ENCODE measurements at regions not wholly inside any gene's neighbourhood (a gene's known extent, or its start where the extent isn't known, plus 50 kb on each side); places are given as distances from the start of the nearest gene placed in this dataset.

DNA sequence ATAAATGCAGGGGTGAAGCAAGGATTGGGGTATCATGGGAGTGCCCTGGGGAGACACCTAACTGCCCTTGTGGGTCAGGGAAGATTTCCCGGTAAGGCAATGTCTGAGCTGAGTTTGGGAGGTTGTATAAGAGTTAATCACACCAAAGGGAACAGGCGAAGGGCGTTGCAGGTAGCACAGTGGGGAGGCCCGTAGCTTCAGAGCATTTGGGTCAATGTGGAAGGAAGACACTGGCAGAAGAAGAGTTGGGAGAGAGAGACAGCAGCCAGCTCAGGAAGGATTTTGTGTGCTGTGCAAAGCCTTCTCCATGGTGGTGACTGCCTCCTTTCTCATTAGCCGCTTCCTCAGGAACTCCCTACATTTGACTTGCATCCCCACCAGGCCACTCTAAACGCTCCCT is 80.8 kb upstream of the LEP start:
- DNase-seq (ENCODE audit: extremely low read depth, insufficient read length), result no peak
- H3K36me3 ChIP-seq (ENCODE audit: control insufficient read depth, insufficient read depth, low read length), result no peaks in the 10 kb centered on the region
- TF ChIP-seq, protein P1, sequence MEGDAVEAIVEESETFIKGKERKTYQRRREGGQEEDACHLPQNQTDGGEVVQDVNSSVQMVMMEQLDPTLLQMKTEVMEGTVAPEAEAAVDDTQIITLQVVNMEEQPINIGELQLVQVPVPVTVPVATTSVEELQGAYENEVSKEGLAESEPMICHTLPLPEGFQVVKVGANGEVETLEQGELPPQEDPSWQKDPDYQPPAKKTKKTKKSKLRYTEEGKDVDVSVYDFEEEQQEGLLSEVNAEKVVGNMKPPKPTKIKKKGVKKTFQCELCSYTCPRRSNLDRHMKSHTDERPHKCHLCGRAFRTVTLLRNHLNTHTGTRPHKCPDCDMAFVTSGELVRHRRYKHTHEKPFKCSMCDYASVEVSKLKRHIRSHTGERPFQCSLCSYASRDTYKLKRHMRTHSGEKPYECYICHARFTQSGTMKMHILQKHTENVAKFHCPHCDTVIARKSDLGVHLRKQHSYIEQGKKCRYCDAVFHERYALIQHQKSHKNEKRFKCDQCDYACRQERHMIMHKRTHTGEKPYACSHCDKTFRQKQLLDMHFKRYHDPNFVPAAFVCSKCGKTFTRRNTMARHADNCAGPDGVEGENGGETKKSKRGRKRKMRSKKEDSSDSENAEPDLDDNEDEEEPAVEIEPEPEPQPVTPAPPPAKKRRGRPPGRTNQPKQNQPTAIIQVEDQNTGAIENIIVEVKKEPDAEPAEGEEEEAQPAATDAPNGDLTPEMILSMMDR (IDR thresholded peaks at IDR 0.05; ENCODE audit: insufficient read depth, low read length, poor library complexity, severe bottlenecking), result no peak
- H3K27me3 ChIP-seq (replicated peaks; ENCODE audit: control insufficient read depth, insufficient read depth, low read length), result peaks cover 1% of the 10 kb centered on the region
- no peak overlapping the region for H3K4me3 ChIP-seq (replicated peaks; ENCODE audit: low read depth, low read length)

DNA sequence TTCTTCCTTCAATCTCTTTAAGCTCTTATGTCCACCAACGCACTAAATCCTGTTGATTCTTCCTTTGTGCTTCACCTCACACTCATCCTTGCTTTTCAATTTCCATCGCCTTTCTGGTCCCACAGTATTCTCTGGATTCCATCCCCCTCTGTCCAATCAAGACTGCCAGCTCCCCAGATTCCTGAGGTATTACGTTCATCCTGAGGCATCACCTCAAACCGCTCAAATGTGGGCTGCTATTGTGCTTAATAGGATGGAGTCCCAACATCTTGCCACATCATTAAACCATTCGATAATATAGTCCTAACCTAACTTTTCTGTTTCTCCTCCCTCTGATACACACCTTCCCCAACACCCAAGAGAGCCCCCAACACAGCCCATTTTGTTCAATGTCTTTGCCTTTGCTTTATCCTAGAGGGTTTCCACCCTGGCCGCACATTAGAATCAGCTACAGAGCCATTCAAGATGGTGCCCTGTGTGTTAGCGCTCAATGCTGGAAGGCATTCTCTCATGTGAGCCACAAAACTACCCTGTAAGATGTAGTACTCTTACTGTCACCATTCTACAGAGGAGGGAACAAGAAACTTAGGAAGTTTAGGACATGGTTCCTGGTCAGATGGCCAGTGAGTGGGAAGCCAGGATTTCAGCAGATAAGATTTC is 79.5 kb upstream of the LEP start:
- TF ChIP-seq, protein P1 (IDR thresholded peaks at IDR 0.05; ENCODE audit: insufficient read depth, low read length, poor library complexity, severe bottlenecking), result no peak
- H3K36me3 ChIP-seq (ENCODE audit: control insufficient read depth, insufficient read depth, low read length), result no peaks in the 10 kb centered on the region
- no peaks in the 10 kb centered on the region; the same call in none of the 2 replicates for H3K27me3 ChIP-seq (replicated peaks; ENCODE audit: control insufficient read depth, insufficient read depth, low read length)
- DNase-seq (ENCODE audit: extremely low read depth, insufficient read length), result no peak
- H3K4me3 ChIP-seq (replicated peaks; ENCODE audit: low read depth, low read length), result no peak overlapping the region

DNA sequence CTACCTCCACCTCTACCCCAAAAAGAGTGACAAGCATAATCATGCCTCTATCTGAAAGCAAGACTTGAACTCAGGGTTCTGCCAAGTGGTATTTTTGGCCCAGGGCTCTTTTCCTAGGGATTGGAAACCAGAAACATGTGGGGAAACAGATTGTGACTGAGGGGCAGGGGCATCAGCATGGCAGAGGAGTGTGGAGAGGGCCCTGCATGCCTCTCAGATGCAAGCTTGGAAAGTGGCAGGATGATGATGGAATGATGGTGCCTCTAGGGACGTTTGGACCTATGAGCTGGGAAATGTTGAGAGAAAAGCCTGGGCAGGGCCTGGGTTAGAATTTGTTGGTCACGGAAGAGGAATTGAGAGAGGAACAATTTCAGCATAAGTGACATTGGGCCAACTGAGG is 78.4 kb upstream of the LEP start:
- H3K4me3 ChIP-seq (replicated peaks; ENCODE audit: low read depth, low read length), result no peak overlapping the region
- no peaks in the 10 kb centered on the region; the same call in none of the 2 replicates for H3K27me3 ChIP-seq (replicated peaks; ENCODE audit: control insufficient read depth, insufficient read depth, low read length)
- no peaks in the 10 kb centered on the region for H3K36me3 ChIP-seq (ENCODE audit: control insufficient read depth, insufficient read depth, low read length)
- DNase-seq (ENCODE audit: extremely low read depth, insufficient read length), result no peak
- TF ChIP-seq, protein P1 (IDR thresholded peaks at IDR 0.05; ENCODE audit: insufficient read depth, low read length, poor library complexity, severe bottlenecking), result no peak

DNA sequence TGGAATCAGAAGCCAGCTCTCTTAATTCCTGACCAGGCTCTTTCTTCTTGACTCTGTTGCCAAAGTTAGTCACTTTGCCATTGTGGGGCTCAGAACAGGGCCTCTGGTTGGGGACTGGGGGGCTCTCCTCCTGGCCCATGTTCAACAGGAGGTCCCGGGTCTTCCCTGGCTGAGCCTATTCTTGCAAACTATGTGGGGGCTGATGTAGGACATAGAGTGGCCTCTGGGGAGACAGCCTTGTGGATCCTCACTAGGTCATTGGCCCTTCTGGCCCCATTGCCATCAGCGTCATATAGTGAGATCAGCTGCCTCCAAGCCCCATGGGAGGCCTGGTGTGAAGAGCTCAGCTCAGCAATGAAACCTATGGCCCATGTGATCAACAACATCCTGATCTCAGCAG is 77.6 kb upstream of the LEP start:
- Histone ChIP-seq H3K36me3 (ENCODE audit: control insufficient read depth, insufficient read depth, low read length) (no peaks in the 10 kb centered on the region), H3K4me3 (replicated peaks; ENCODE audit: low read depth, low read length) (no peak overlapping the region), H3K27me3 (replicated peaks; ENCODE audit: control insufficient read depth, insufficient read depth, low read length) (no peaks in the 10 kb centered on the region; the same call in none of the 2 replicates)
- TF ChIP-seq, protein P1 (IDR thresholded peaks at IDR 0.05; ENCODE audit: insufficient read depth, low read length, poor library complexity, severe bottlenecking), result no peak
- no peak for DNase-seq (ENCODE audit: extremely low read depth, insufficient read length)

DNA sequence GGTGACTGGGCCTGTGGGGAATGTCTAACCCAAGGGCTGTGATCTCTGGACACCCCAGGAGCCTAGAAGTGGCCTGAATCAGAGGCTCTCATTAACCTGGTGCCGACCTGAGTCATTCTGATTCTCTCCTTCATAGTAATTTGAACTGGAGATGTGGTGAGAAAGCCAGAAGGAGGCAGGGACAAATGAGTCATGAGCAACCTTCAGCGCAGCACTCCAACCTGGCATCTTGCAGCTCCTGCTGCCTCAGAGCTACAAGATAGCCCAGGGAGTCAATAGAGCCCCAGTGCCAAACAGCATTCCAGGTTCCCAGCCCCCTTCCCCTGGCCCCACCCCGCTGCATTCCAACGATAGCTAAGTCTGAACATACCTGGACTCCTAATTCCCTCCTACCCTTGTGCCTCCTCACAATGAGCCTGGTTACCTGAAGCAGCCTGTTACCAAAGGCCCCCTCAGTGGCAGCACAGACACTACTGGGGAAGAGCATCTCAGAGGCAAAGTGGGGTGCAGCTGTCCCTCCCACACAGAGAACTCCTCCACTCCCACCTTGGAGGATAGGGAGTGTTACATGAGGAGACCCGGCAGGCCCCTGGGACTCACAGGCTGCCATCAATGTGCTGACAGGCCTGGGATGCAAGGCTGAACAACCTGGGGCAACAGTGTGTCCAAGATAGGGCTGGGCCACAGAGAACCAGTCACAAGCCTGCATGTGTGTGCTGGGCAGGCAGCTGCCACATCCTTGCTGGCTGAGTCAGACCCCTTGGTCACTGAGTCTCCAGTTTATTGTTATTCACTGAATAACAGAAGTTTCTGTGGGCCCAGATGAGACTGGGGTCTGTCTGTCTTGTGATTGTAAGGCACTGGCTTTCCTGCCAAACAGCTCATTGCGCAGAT is 76.8 kb upstream of the LEP start:
- no peak overlapping the region for H3K4me3 ChIP-seq (replicated peaks; ENCODE audit: low read depth, low read length)
- no peak for DNase-seq (ENCODE audit: extremely low read depth, insufficient read length)
- H3K36me3 ChIP-seq (ENCODE audit: control insufficient read depth, insufficient read depth, low read length), result no peaks in the 10 kb centered on the region
- H3K27me3 ChIP-seq (replicated peaks; ENCODE audit: control insufficient read depth, insufficient read depth, low read length), result no peaks in the 10 kb centered on the region; the same call in none of the 2 replicates
- TF ChIP-seq, protein P1 (IDR thresholded peaks at IDR 0.05; ENCODE audit: insufficient read depth, low read length, poor library complexity, severe bottlenecking), result no peak
